PFSK-1 (cell line): ENCODE measurements at regions not wholly inside any gene's neighbourhood (a gene's known extent, or its start where the extent isn't known, plus 50 kb on each side); places are given as distances from the start of the nearest gene placed in this dataset.

Experiments
- FOXP2 ChIP-seq: optimal IDR thresholded peaks from 2 replicates; pipeline ENCODE3; 2011; ENCODE audit warnings: borderline replicate concordance, control low read depth, inconsistent platforms; ENCODE audit not compliant: insufficient read depth; ENCODE audit errors: extremely low read length, extremely low read depth
- POLR2AphosphoS5 ChIP-seq: IDR thresholded peaks from 2 replicates; pipeline ENCODE4 v1.6.1; 2012; ENCODE audit warnings: low read depth, mild to moderate bottlenecking, control low read depth, low read length, moderate library complexity
- REST ChIP-seq, 2 experiments: IDR thresholded peaks; 2 replicates each; pipeline versions ENCODE4 v1.6.1 to v1.8.0; 2011 to 2012; ENCODE audit warnings: low read depth in 2 of 2, low read length in 2 of 2, control low read depth in 1 of 2, inconsistent platforms in 1 of 2, mild to moderate bottlenecking in 1 of 2, moderate library complexity in 1 of 2; ENCODE audit not compliant: insufficient read depth in 1 of 2
- SIN3A ChIP-seq: IDR thresholded peaks from 2 replicates; pipeline ENCODE4 v1.6.1; 2012; ENCODE audit warnings: mild to moderate bottlenecking, low read length, moderate library complexity, borderline replicate concordance; ENCODE audit not compliant: insufficient read depth
- TAF1 ChIP-seq: IDR thresholded peaks from 2 replicates; pipeline ENCODE4 v1.6.1; 2012; ENCODE audit warnings: low read length, control low read depth, borderline replicate concordance; ENCODE audit not compliant: insufficient read depth

GRCh38 chr10:107542607-107543006 is 378.1 kb upstream of the SORCS1 start:
- no peak for TF ChIP-seq POLR2AphosphoS5
- no peak for TF ChIP-seq REST (IDR thresholded peaks at IDR 0.05; ENCODE audit: insufficient read depth in 1 of 2, low read depth in 2 of 2, low read length in 2 of 2)
- TF ChIP-seq SIN3A: no peak
- TF ChIP-seq TAF1: no peak
- TF ChIP-seq FOXP2: no peak
